Caco-2 (cell line): ENCODE measurements at regions not wholly inside any gene's neighbourhood (a gene's known extent, or its start where the extent isn't known, plus 50 kb on each side); places are given as distances from the start of the nearest gene placed in this dataset.

Source experiments
- BruUV-seq: library from RNA; stranded (reverse); fragments of 400-500 nt; replicated peaks from 2 replicates; lab custom pipeline; 2021; lab: Mats Ljungman, UMichigan
- CTCF ChIA-PET: fragments of 300-600 bp; sonication (Branson Sonifier 250); formaldehyde crosslinking; loops from one replicate; lab custom pipeline; 2022; ENCODE audit warnings: antibody characterized with exemption; lab: Charles Lee
- POLR2A ChIA-PET: fragments of 300-600 bp; sonication (Branson Sonifier 250); formaldehyde crosslinking; loops from one replicate; lab custom pipeline; 2022; ENCODE audit warnings: antibody characterized with exemption; lab: Charles Lee
- DNase-seq, 2 experiments: peaks; one replicate each; pipeline versions ENCODE4 v3.0.0 to v3.0.0-alpha.2; 2020 to 2022
- H3K27me3 ChIP-seq: replicated peaks from 2 replicates; pipeline ENCODE4 v1.6.0; 2011; ENCODE audit warnings: low read length; ENCODE audit not compliant: control insufficient read depth, insufficient read depth
- H3K36me3 ChIP-seq: 2 replicates; pipeline ENCODE4 v1.5.1; 2011; ENCODE audit warnings: low read length; ENCODE audit not compliant: control insufficient read depth, insufficient read depth
- H3K4me1 ChIP-seq: fragments of 250-450 bp; sonication (Bioruptor Pico); 2 replicates; pipeline ENCODE4 v1.5.1; 2020; ENCODE audit warnings: mild to moderate bottlenecking
- H3K4me3 ChIP-seq: 2 replicates; pipeline ENCODE4 v1.5.1; 2011; ENCODE audit warnings: low read depth, mild to moderate bottlenecking, control low read depth, low read length
- H3K9me3 ChIP-seq: fragments of 250-450 bp; sonication (Bioruptor Pico); 2 replicates; pipeline ENCODE4 v1.5.1; 2020; ENCODE audit warnings: mild to moderate bottlenecking, moderate library complexity
- H3K27ac Mint-ChIP-seq: one replicate; pipeline ENCODE4 v1.8.0; 2022; ENCODE audit warnings: mixed read lengths; ENCODE audit not compliant: unreplicated experiment
- H3K27me3 Mint-ChIP-seq: one replicate; pipeline ENCODE4 v1.8.0; 2022; ENCODE audit warnings: mixed read lengths; ENCODE audit not compliant: insufficient read depth, unreplicated experiment
- H3K36me3 Mint-ChIP-seq: one replicate; pipeline ENCODE4 v1.8.0; 2022; ENCODE audit warnings: mild to moderate bottlenecking, mixed read lengths; ENCODE audit not compliant: insufficient read depth, unreplicated experiment
- H3K4me1 Mint-ChIP-seq: one replicate; pipeline ENCODE4 v1.8.0; 2022; ENCODE audit warnings: low read depth, mixed read lengths; ENCODE audit not compliant: unreplicated experiment
- H3K4me3 Mint-ChIP-seq: one replicate; pipeline ENCODE4 v1.8.0; 2022; ENCODE audit warnings: mild to moderate bottlenecking, moderate library complexity, mixed read lengths; ENCODE audit not compliant: unreplicated experiment
- H3K9me3 Mint-ChIP-seq: one replicate; pipeline ENCODE4 v1.8.0; 2022; ENCODE audit warnings: mixed read lengths; ENCODE audit not compliant: unreplicated experiment
- intact Hi-C: fragments of 100-400 bp; cut with micrococcal nuclease; formaldehyde crosslinking; loops from one replicate; pipeline ENCODE4 v1.10.0; 2022; ENCODE audit not compliant: unreplicated experiment
- TF ChIP-seq, protein P1 (sequence below), 2 experiments: fragments of 200-600 bp in 1 of 2; IDR thresholded peaks; 1 replicate in 1 of 2; 2 replicates in 1 of 2; pipeline versions ENCODE4 v1.5.1 to v1.8.0; 2011 to 2022; ENCODE audit warnings: antibody characterized with exemption in 1 of 2, control low read depth in 1 of 2, inconsistent platforms in 1 of 2, low read depth in 1 of 2, low read length in 1 of 2, mild to moderate bottlenecking in 1 of 2, moderate library complexity in 1 of 2; ENCODE audit not compliant: insufficient read depth in 1 of 2, severe bottlenecking in 1 of 2, unreplicated experiment in 1 of 2

DNA sequence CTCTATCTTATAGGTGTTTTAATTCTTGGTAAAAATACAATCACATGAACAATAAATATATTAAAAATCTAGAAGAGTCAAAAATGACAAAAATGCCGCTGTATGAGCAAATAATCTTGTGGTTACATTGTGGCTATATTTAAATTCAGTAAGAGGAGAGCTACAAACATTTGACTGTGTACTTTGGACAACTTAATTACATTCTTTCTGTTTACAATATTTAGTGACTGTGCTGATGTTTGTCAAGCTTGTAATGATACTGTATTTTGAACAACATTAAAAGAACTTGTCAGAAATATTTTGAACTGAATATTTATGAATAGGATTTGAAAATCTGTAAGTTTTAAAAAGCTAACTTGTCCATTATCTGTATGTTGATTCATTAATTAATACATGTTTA, 598.3 kb downstream of the SI start:
- no peaks in the 10 kb centered on the region for H3K36me3 ChIP-seq
- Mint-ChIP-seq H3K4me3 (no peak overlapping the region), H3K27me3 (no peaks in the 10 kb centered on the region), H3K36me3 (no peaks in the 10 kb centered on the region), H3K27ac (no peak overlapping the region), H3K9me3 (no peaks in the 10 kb centered on the region), H3K4me1 (no peaks in the 10 kb centered on the region)
- no TSS peak for BruUV-seq
- H3K4me3 ChIP-seq, result no peak overlapping the region
- TF ChIP-seq, protein P1, sequence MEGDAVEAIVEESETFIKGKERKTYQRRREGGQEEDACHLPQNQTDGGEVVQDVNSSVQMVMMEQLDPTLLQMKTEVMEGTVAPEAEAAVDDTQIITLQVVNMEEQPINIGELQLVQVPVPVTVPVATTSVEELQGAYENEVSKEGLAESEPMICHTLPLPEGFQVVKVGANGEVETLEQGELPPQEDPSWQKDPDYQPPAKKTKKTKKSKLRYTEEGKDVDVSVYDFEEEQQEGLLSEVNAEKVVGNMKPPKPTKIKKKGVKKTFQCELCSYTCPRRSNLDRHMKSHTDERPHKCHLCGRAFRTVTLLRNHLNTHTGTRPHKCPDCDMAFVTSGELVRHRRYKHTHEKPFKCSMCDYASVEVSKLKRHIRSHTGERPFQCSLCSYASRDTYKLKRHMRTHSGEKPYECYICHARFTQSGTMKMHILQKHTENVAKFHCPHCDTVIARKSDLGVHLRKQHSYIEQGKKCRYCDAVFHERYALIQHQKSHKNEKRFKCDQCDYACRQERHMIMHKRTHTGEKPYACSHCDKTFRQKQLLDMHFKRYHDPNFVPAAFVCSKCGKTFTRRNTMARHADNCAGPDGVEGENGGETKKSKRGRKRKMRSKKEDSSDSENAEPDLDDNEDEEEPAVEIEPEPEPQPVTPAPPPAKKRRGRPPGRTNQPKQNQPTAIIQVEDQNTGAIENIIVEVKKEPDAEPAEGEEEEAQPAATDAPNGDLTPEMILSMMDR (IDR thresholded peaks at IDR 0.05; ENCODE audit: insufficient read depth in 1 of 2, low read depth in 1 of 2, low read length in 1 of 2, severe bottlenecking in 1 of 2, unreplicated experiment in 1 of 2), result no peak
- intact Hi-C loops, result no loop called here
- H3K4me1 ChIP-seq, result no peaks in the 10 kb centered on the region
- DNase-seq, result no peak
- ChIA-PET CTCF (no interaction called here), POLR2A (no interaction called here)
- H3K9me3 ChIP-seq, result no peaks in the 10 kb centered on the region
- H3K27me3 ChIP-seq, result no peaks in the 10 kb centered on the region

DNA sequence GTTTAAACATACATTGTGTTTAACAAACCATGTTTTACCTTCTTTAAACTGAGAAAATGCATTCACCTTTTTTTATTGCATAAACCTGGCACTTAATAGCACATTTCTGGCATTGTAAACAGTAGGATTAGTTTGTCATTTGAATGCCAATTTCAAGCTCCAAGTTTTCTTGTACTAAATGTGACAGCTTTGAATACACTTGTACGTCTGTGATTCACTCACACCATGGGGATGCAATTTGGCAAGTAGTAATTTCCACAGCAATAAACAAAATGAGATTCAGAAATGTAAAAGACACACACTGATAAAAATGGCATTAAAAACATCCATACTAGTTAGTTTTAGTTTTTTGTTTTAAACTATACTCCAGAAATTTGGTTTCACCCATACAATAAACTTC, 598.9 kb downstream of the SI start:
- Mint-ChIP-seq H3K4me1 (no peaks in the 10 kb centered on the region), H3K4me3 (no peak overlapping the region), H3K27me3 (no peaks in the 10 kb centered on the region), H3K36me3 (no peaks in the 10 kb centered on the region), H3K27ac (no peak overlapping the region), H3K9me3 (no peaks in the 10 kb centered on the region)
- Histone ChIP-seq H3K4me1 (no peaks in the 10 kb centered on the region), H3K36me3 (no peaks in the 10 kb centered on the region), H3K9me3 (no peaks in the 10 kb centered on the region), H3K27me3 (no peaks in the 10 kb centered on the region), H3K4me3 (no peak overlapping the region)
- intact Hi-C loops, result no loop called here
- DNase-seq, result no peak
- CTCF ChIA-PET, result no interaction called here
- no TSS peak for BruUV-seq
- TF ChIP-seq, protein P1 (IDR thresholded peaks at IDR 0.05; ENCODE audit: insufficient read depth in 1 of 2, low read depth in 1 of 2, low read length in 1 of 2, severe bottlenecking in 1 of 2, unreplicated experiment in 1 of 2), result no peak
- POLR2A ChIA-PET, result no interaction called here

DNA sequence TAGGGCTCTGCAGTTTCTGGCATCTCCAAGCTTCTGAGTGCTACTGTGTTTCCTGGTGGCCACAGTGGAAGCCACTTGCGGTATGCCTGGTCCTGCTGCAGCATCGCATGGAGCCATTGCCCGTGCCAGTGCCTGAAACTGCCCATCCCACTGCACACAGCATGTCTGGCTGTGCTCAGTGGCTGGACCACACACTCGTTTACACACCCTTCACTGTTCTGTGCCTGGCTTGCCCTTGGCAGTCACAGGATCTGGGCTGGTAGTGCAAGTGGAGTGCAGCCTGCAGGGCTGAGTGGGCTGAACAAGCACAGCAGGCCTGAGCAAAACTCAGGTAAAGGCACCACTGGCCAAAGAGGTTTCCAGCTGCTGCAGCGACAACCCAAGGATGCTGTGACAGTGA, 600.0 kb downstream of the SI start:
- no TSS peak for BruUV-seq
- no peaks in the 10 kb centered on the region for H3K4me1 ChIP-seq
- intact Hi-C loops, result no loop called here
- no peaks in the 10 kb centered on the region for H3K27me3 Mint-ChIP-seq
- H3K36me3 Mint-ChIP-seq, result no peaks in the 10 kb centered on the region
- POLR2A ChIA-PET, result no interaction called here
- no peak overlapping the region for H3K4me3 ChIP-seq
- CTCF ChIA-PET, result no interaction called here
- H3K4me3 Mint-ChIP-seq, result no peak overlapping the region
- H3K36me3 ChIP-seq, result no peaks in the 10 kb centered on the region
- H3K9me3 Mint-ChIP-seq, result no peaks in the 10 kb centered on the region
- H3K9me3 ChIP-seq, result no peaks in the 10 kb centered on the region
- no peak for DNase-seq
- H3K4me1 Mint-ChIP-seq, result no peaks in the 10 kb centered on the region
- TF ChIP-seq, protein P1 (IDR thresholded peaks at IDR 0.05; ENCODE audit: insufficient read depth in 1 of 2, low read depth in 1 of 2, low read length in 1 of 2, severe bottlenecking in 1 of 2, unreplicated experiment in 1 of 2), result no peak
- no peaks in the 10 kb centered on the region for H3K27me3 ChIP-seq
- no peak overlapping the region for H3K27ac Mint-ChIP-seq
